OCI-LY1 (cell line): ENCODE measurements at regions not wholly inside any gene's neighbourhood (a gene's known extent, or its start where the extent isn't known, plus 50 kb on each side); places are given as distances from the start of the nearest gene placed in this dataset.

Experiments used
- H2AFZ ChIP-seq: fragments of 200-600 bp; sonication (generic), shearing (Covaris generic); 2 replicates; pipeline ENCODE4 v1.6.0; 2014; ENCODE audit warnings: antibody characterized with exemption, mild to moderate bottlenecking, low read length
- H3F3A ChIP-seq: fragments of 200-600 bp; sonication (generic), shearing (Covaris generic); 2 replicates; pipeline ENCODE4 v1.6.0; 2014; ENCODE audit warnings: mild to moderate bottlenecking, antibody characterized with exemption, low read length, moderate library complexity; ENCODE audit not compliant: insufficient read depth
- H3K27ac ChIP-seq: fragments of 200-600 bp; sonication (generic); 2 replicates; pipeline ENCODE4 v1.5.1; 2014; ENCODE audit warnings: low read length, mixed run types, mild to moderate bottlenecking, low read depth; ENCODE audit not compliant: poor library complexity, severe bottlenecking
- H3K27me3 ChIP-seq: fragments of 200-600 bp; sonication (generic); 2 replicates; pipeline ENCODE4 v1.6.0; 2014; ENCODE audit warnings: antibody characterized with exemption, mild to moderate bottlenecking, low read length, moderate library complexity; ENCODE audit not compliant: insufficient read depth
- H3K36me3 ChIP-seq: fragments of 200-600 bp; sonication (generic); 2 replicates; pipeline ENCODE4 v1.6.1; 2014; ENCODE audit warnings: mild to moderate bottlenecking, antibody characterized with exemption, low read length, moderate library complexity, mixed read lengths; ENCODE audit not compliant: insufficient read depth
- H3K4me1 ChIP-seq: fragments of 200-600 bp; sonication (generic); 2 replicates; pipeline ENCODE4 v1.5.1; 2014; ENCODE audit warnings: mild to moderate bottlenecking, low read length, moderate library complexity; ENCODE audit not compliant: insufficient read depth, severe bottlenecking
- H3K4me2 ChIP-seq: fragments of 200-600 bp; sonication (generic), shearing (Covaris generic); 2 replicates; pipeline ENCODE4 v1.6.1; 2014; ENCODE audit warnings: low read length
- H3K4me3 ChIP-seq: fragments of 200-600 bp; sonication (generic); 2 replicates; pipeline ENCODE4 v1.5.1; 2014; ENCODE audit warnings: low read length, low read depth, mild to moderate bottlenecking, mixed read lengths; ENCODE audit not compliant: poor library complexity, severe bottlenecking
- H3K79me2 ChIP-seq: fragments of 200-600 bp; shearing (Covaris generic); 2 replicates; pipeline ENCODE4 v1.6.1; 2016; ENCODE audit warnings: mixed run types, low read length, mixed read lengths; ENCODE audit not compliant: insufficient read depth
- H3K9ac ChIP-seq: fragments of 200-600 bp; sonication (generic), shearing (Covaris generic); 2 replicates; pipeline ENCODE4 v1.6.1; 2014; ENCODE audit warnings: mild to moderate bottlenecking, low read length, mixed read lengths
- H3K9me2 ChIP-seq: fragments of 200-600 bp; sonication (generic), shearing (Covaris generic); 2 replicates; pipeline ENCODE4 v1.6.1; 2014; ENCODE audit warnings: low read depth, mild to moderate bottlenecking, low read length, mixed read lengths
- H3K9me3 ChIP-seq: fragments of 200-600 bp; shearing (Covaris generic); 2 replicates; pipeline ENCODE4 v1.6.1; 2014; ENCODE audit warnings: low read length, mixed read lengths
- H4K20me1 ChIP-seq: fragments of 200-600 bp; sonication (generic), shearing (Covaris generic); 2 replicates; pipeline ENCODE4 v1.6.0; 2016; ENCODE audit warnings: mild to moderate bottlenecking, low read length; ENCODE audit not compliant: insufficient read depth
- EZH2 ChIP-seq: fragments of 200-600 bp; sonication (generic), shearing (Covaris generic); IDR thresholded peaks from 2 replicates; pipeline ENCODE4 v1.8.0; 2017; ENCODE audit warnings: borderline replicate concordance, mixed run types, mild to moderate bottlenecking, antibody characterized with exemption, low read length, moderate library complexity, mixed read lengths
- TF ChIP-seq, protein P1 (sequence below): fragments of 200-600 bp; sonication (generic), shearing (Covaris generic); IDR thresholded peaks from 2 replicates; pipeline ENCODE4 v1.5.1; 2017; ENCODE audit warnings: mild to moderate bottlenecking, antibody characterized with exemption, low read length, moderate library complexity, mixed read lengths

DNA sequence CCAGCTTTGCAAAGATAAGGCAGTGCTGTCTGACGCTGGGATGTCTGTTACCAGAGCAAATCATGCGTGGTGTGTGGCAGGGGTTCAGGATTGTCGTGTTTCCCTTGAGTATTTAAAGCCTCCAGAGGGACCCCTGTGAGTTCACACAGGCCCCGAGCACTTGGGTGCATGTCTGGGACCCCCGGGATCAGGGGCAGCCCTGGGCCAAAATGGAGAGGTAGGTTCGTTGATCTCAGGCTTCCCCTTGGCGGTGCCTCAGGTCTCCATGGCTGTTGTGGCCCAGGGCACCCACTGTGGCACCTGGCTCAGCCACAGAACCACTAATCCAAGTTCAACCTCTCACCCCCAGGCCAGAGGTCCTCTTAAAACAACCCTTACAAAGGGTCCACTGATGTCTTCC lies 523.1 kb upstream of the DPP6 start:
- H3K4me3 ChIP-seq: no peak overlapping the region
- H3K9ac ChIP-seq: no peak overlapping the region
- no peaks in the 10 kb centered on the region for H4K20me1 ChIP-seq
- no peaks in the 10 kb centered on the region for H3K9me3 ChIP-seq
- no peaks in the 10 kb centered on the region for H3K79me2 ChIP-seq
- no peaks in the 10 kb centered on the region for H3K9me2 ChIP-seq
- no peaks in the 10 kb centered on the region for H3F3A ChIP-seq
- no peak overlapping the region for H2AFZ ChIP-seq
- H3K27ac ChIP-seq: no peak overlapping the region
- H3K4me2 ChIP-seq: no peak overlapping the region
- no peaks in the 10 kb centered on the region for H3K36me3 ChIP-seq
- no peaks in the 10 kb centered on the region for H3K4me1 ChIP-seq
- H3K27me3 ChIP-seq: 0 out of 2 replicates have a peak, but pooled peaks cover 6% of the 10 kb centered on the region
- TF ChIP-seq, protein P1, sequence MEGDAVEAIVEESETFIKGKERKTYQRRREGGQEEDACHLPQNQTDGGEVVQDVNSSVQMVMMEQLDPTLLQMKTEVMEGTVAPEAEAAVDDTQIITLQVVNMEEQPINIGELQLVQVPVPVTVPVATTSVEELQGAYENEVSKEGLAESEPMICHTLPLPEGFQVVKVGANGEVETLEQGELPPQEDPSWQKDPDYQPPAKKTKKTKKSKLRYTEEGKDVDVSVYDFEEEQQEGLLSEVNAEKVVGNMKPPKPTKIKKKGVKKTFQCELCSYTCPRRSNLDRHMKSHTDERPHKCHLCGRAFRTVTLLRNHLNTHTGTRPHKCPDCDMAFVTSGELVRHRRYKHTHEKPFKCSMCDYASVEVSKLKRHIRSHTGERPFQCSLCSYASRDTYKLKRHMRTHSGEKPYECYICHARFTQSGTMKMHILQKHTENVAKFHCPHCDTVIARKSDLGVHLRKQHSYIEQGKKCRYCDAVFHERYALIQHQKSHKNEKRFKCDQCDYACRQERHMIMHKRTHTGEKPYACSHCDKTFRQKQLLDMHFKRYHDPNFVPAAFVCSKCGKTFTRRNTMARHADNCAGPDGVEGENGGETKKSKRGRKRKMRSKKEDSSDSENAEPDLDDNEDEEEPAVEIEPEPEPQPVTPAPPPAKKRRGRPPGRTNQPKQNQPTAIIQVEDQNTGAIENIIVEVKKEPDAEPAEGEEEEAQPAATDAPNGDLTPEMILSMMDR: no peak
- TF ChIP-seq EZH2: no peak

DNA sequence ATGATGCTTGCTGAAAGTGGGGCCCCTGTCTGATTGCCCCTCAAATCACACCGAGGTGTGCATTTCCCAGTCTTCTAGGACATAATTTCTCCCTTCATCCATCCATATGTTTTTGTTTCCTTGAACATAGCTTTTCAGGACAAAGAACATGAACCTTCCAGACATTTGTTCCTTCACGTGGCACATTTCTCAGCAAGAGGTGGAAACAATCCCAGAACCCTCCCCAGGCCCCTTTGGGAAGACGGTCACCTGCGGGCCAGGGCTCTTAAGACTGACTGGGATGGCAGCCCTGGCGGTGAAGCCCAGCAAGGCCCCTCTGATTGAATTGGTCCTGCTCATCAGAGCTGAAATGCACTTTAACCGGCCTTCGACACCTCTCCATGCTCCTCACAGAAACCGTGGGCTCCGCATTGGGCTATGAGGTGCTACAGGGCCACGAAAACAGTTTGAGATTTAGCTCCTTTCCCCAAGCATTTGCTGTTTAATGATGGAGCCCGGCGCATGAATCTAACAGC lies 522.5 kb upstream of the DPP6 start:
- no peak for TF ChIP-seq EZH2
- TF ChIP-seq, protein P1: no peak
- Histone ChIP-seq H3K4me2 (no peak overlapping the region), H4K20me1 (no peaks in the 10 kb centered on the region), H3K4me3 (no peak overlapping the region), H3K9me2 (no peaks in the 10 kb centered on the region), H3F3A (no peaks in the 10 kb centered on the region), H3K79me2 (no peaks in the 10 kb centered on the region), H3K9me3 (no peaks in the 10 kb centered on the region), H2AFZ (no peak overlapping the region), H3K4me1 (no peaks in the 10 kb centered on the region), H3K27me3 (0 out of 2 replicates have a peak, but pooled peaks cover 6% of the 10 kb centered on the region), H3K9ac (no peak overlapping the region), H3K36me3 (no peaks in the 10 kb centered on the region), H3K27ac (no peak overlapping the region)

DNA sequence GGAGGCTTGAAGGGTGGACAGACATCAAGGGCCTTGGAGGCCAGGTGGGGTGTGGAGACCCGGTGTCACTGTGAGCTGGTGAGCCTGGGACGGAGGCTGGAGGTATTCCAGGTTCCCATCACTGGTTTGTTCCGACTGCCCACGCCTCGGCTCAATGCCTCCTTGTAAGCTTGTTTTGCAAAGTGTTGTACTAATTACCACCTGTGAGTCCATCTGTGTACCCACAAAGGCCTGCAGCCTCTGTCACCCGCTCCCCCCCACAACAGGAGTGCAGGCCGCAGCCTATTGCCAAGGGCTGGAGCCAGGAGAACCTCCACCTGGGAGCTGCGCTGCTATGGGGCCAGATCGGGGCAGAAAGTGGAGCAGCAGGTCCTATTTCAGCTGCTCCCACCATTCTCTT lies 521.8 kb upstream of the DPP6 start:
- H3K4me2 ChIP-seq: no peak overlapping the region
- H3K9me3 ChIP-seq: no peaks in the 10 kb centered on the region
- 0 out of 2 replicates have a peak, but pooled peaks cover 1% of the 10 kb centered on the region for H3K27me3 ChIP-seq
- no peaks in the 10 kb centered on the region for H3K36me3 ChIP-seq
- H3K9ac ChIP-seq: no peak overlapping the region
- TF ChIP-seq, protein P1: no peak
- TF ChIP-seq EZH2: no peak
- H4K20me1 ChIP-seq: no peaks in the 10 kb centered on the region
- no peaks in the 10 kb centered on the region for H3K9me2 ChIP-seq
- H3F3A ChIP-seq: no peaks in the 10 kb centered on the region
- no peaks in the 10 kb centered on the region for H3K4me1 ChIP-seq
- H3K4me3 ChIP-seq: no peak overlapping the region
- no peaks in the 10 kb centered on the region for H3K79me2 ChIP-seq
- no peak overlapping the region for H2AFZ ChIP-seq
- H3K27ac ChIP-seq: no peak overlapping the region
